ENCODE measurements at regions not wholly inside any gene's neighbourhood (a gene's known extent, or its start where the extent isn't known, plus 50 kb on each side); places are given as distances from the start of the nearest gene placed in this dataset.

DNA sequence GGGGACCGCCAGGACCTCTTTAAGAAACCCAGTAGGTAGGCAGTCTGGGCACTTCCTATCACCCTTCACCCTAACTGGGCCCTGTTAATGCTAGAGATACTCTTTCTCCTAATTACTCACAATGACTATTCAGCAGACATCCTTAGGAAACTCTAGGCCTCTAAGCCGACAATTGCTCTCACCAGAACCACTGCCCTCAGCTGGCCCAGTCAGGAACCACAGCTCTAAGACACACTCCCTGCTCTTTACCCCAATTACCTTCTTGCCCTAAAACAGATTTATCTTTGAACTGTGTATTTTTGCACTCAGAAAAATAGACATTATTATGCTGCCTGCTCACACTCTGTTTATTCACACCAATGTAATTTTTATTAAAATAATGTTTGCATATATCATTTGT lies 432.6 kb upstream of the SLC30A5 start (continued):
- TF ChIP-seq, protein P1, sequence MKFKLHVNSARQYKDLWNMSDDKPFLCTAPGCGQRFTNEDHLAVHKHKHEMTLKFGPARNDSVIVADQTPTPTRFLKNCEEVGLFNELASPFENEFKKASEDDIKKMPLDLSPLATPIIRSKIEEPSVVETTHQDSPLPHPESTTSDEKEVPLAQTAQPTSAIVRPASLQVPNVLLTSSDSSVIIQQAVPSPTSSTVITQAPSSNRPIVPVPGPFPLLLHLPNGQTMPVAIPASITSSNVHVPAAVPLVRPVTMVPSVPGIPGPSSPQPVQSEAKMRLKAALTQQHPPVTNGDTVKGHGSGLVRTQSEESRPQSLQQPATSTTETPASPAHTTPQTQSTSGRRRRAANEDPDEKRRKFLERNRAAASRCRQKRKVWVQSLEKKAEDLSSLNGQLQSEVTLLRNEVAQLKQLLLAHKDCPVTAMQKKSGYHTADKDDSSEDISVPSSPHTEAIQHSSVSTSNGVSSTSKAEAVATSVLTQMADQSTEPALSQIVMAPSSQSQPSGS (tag by site-specific recombination; IDR thresholded peaks at IDR 0.05; ENCODE audit: low read depth) = no peak

DNA sequence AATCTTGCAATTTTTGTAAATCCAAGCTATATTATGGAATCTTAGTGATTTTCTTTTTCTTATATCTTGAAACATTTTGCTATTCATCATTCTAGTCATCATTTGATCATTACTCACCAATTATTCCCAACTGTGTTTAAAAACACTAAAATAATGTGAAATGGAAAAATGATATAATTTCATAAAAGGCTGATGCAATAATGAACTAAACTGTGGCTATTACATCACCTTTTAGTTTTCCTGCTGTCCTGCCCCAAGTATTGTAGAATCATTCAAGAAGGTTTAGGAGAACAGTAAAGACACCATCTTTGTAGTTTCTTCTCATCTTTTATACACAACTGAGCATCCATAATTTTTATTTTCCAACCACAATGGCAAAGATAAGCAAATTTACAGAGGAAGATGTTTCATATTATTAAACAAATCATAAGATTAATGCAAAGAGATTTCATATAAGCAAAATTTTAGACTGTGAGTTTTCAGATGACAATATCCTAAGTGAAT lies 431.0 kb upstream of the SLC30A5 start:
- Histone ChIP-seq H3K27ac (ENCODE audit: extremely low read depth, low read depth, low read length) (no peak overlapping the region), H3K9me3 (ENCODE audit: control insufficient read depth, insufficient read depth, low read depth, low read length) (no peaks in the 10 kb centered on the region), H3K4me1 (ENCODE audit: control insufficient read depth, insufficient read depth, low read length) (no peaks in the 10 kb centered on the region), H3K36me3 (ENCODE audit: control insufficient read depth in 2 of 2, insufficient read depth in 1 of 2, low read length in 2 of 2) (no peaks in the 10 kb centered on the region), H3K4me3 (ENCODE audit: low read depth, low read length) (no peak overlapping the region)
- CTCF ChIA-PET = no interaction called here
- POLR2A ChIA-PET = no interaction called here
- peak; percentile 93 for TF ChIP-seq ZNF510 (tag by site-specific recombination; IDR thresholded peaks at IDR 0.05; ENCODE audit: insufficient replicate concordance)
- no peak for TF ChIP-seq ZNF24 (tag by site-specific recombination; IDR thresholded peaks at IDR 0.05)

DNA sequence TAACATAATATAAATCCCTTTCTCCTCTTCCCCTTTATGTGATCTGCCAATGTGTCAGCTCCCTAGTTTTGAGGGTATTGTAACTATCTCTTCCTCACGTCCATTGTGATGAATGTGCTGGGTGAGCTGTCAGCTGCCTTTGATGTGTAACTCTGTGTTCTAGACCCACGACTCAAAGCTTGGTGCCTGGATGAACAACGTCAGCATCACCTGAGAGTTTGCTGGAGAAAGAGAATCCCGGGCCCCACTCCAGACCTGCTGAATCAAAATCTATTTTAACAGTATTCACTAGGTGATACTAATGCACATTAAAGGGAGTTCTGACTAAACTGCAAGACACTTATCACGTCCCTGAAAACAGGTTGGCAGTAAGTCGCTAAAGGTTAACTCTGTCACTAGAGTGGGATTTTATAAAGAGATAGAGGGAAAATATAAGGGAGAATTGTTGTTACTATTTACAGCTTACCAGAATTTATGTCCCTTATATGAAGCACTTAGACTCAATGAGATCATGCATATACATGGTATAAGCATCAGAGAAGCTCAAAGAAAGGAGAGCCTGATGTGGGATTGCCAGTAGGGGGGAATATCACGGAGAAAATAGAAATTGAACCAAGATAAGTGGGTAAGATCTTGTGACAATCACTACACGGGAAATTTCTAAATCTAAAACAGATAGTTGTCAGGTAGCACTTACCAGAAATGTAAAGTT lies 423.8 kb upstream of the SLC30A5 start:
- TF ChIP-seq ZNF114 (tag by site-specific recombination; IDR thresholded peaks at IDR 0.05) (no peak), ZNF777 (tag by site-specific recombination; IDR thresholded peaks at IDR 0.05; ENCODE audit: borderline replicate concordance) (no peak), ZNF10 (tag by site-specific recombination; IDR thresholded peaks at IDR 0.05) (no peak), ZNF426 (tag by site-specific recombination; IDR thresholded peaks at IDR 0.05) (no peak), GLI4 (tag by site-specific recombination; IDR thresholded peaks at IDR 0.05) (no peak), BCL11B (tag by site-specific recombination; IDR thresholded peaks at IDR 0.05; ENCODE audit: low read depth) (no peak), FEZF1 (tag by site-specific recombination; IDR thresholded peaks at IDR 0.05) (no peak), RBAK (tag by site-specific recombination; IDR thresholded peaks at IDR 0.05) (no peak), ZNF677 (tag by site-specific recombination; IDR thresholded peaks at IDR 0.05) (no peak), ZNF112 (tag by site-specific recombination; IDR thresholded peaks at IDR 0.05) (no peak), ZNF433 (tag by site-specific recombination; IDR thresholded peaks at IDR 0.05; ENCODE audit: low read depth) (no peak), ZNF132 (tag by site-specific recombination; IDR thresholded peaks at IDR 0.05; ENCODE audit: borderline replicate concordance) (no peak), ZBTB7A (tag by site-specific recombination; IDR thresholded peaks at IDR 0.05; ENCODE audit: low read depth) (no peak), ZSCAN30 (tag by site-specific recombination; IDR thresholded peaks at IDR 0.05) (no peak), ZNF211 (tag by site-specific recombination; IDR thresholded peaks at IDR 0.05; ENCODE audit: low read depth) (no peak), ZNF76 (tag by site-specific recombination; IDR thresholded peaks at IDR 0.05; ENCODE audit: borderline replicate concordance, low read depth) (no peak), TCF7L2 (IDR thresholded peaks at IDR 0.05; ENCODE audit: borderline replicate concordance, low read depth, low read length) (no peak), MYNN (tag by site-specific recombination; IDR thresholded peaks at IDR 0.05; ENCODE audit: borderline replicate concordance) (no peak)
- TF ChIP-seq, protein P2, sequence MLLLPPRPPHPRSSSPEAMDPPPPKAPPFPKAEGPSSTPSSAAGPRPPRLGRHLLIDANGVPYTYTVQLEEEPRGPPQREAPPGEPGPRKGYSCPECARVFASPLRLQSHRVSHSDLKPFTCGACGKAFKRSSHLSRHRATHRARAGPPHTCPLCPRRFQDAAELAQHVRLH (tag by site-specific recombination; IDR thresholded peaks at IDR 0.05) = no peak
- TF ChIP-seq, protein P3, sequence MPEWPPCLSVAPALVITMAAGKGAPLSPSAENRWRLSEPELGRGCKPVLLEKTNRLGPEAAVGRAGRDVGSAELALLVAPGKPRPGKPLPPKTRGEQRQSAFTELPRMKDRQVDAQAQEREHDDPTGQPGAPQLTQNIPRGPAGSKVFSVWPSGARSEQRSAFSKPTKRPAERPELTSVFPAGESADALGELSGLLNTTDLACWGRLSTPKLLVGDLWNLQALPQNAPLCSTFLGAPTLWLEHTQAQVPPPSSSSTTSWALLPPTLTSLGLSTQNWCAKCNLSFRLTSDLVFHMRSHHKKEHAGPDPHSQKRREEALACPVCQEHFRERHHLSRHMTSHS (tag by site-specific recombination; IDR thresholded peaks at IDR 0.05) = no peak
- CTCF ChIA-PET = no interaction called here
- Histone ChIP-seq H3K4me1 (ENCODE audit: control insufficient read depth, insufficient read depth, low read length) (peaks cover 5% of the 10 kb centered on the region), H3K4me3 (ENCODE audit: low read depth, low read length) (no peak overlapping the region), H3K36me3 (ENCODE audit: control insufficient read depth in 2 of 2, insufficient read depth in 1 of 2, low read length in 2 of 2) (no peaks in the 10 kb centered on the region), H3K9me3 (ENCODE audit: control insufficient read depth, insufficient read depth, low read depth, low read length) (no peaks in the 10 kb centered on the region), H3K27ac (ENCODE audit: extremely low read depth, low read depth, low read length) (no peak overlapping the region)
- POLR2A ChIA-PET = no interaction called here
